H9 (cell line): ENCODE measurements at regions not wholly inside any gene's neighbourhood (a gene's known extent, or its start where the extent isn't known, plus 50 kb on each side); places are given as distances from the start of the nearest gene placed in this dataset.

Experiments used
- DNase-seq: peaks from one replicate; pipeline ENCODE4 v3.0.0-alpha.2; 2017
- H2AFZ ChIP-seq: one replicate; pipeline ENCODE4 v1.6.1; 2013; ENCODE audit warnings: mild to moderate bottlenecking, low read length, control low read depth, moderate library complexity
- H2AK5ac ChIP-seq: 2 replicates; pipeline ENCODE4 v1.6.1; 2013; ENCODE audit warnings: low read length, control low read depth, mixed read lengths; ENCODE audit not compliant: insufficient read length
- H2BK120ac ChIP-seq: one replicate; pipeline ENCODE4 v1.6.1; 2013; ENCODE audit warnings: low read depth, mild to moderate bottlenecking, low read length, control low read depth, inconsistent platforms; ENCODE audit not compliant: poor library complexity, severe bottlenecking
- H2BK12ac ChIP-seq: 2 replicates; pipeline ENCODE4 v1.6.1; 2013; ENCODE audit warnings: low read length, control low read depth, mixed read lengths, low read depth; ENCODE audit not compliant: insufficient read length
- H2BK15ac ChIP-seq: 2 replicates; pipeline ENCODE4 v1.6.1; 2013; ENCODE audit warnings: low read depth, low read length, control low read depth
- H2BK20ac ChIP-seq: one replicate; pipeline ENCODE4 v1.6.1; 2013; ENCODE audit warnings: low read depth, mild to moderate bottlenecking, low read length, control low read depth, inconsistent platforms; ENCODE audit not compliant: poor library complexity, severe bottlenecking
- H2BK5ac ChIP-seq: 2 replicates; pipeline ENCODE4 v1.6.1; 2013; ENCODE audit warnings: low read length, control low read depth, mixed read lengths; ENCODE audit not compliant: insufficient read length
- H3K14ac ChIP-seq: 2 replicates; pipeline ENCODE4 v1.6.1; 2013; ENCODE audit warnings: low read length, control low read depth; ENCODE audit not compliant: insufficient read depth
- H3K18ac ChIP-seq: 2 replicates; pipeline ENCODE4 v1.6.1; 2013; ENCODE audit warnings: low read depth, mild to moderate bottlenecking, mixed read lengths, low read length, control low read depth; ENCODE audit not compliant: insufficient read length
- H3K23ac ChIP-seq: 2 replicates; pipeline ENCODE4 v1.6.1; 2013; ENCODE audit warnings: low read length, control low read depth, mixed read lengths, low read depth; ENCODE audit not compliant: insufficient read length
- H3K23me2 ChIP-seq: 2 replicates; pipeline ENCODE4 v1.6.1; 2013; ENCODE audit warnings: low read depth, mild to moderate bottlenecking, mixed read lengths, low read length, control low read depth; ENCODE audit not compliant: insufficient read length, poor library complexity, severe bottlenecking
- H3K27ac ChIP-seq: 2 replicates; pipeline ENCODE4 v1.5.1; 2013; ENCODE audit warnings: low read length, control low read depth, mixed read lengths, low read depth; ENCODE audit not compliant: insufficient read length
- H3K27me3 ChIP-seq: 2 replicates; pipeline ENCODE4 v1.6.1; 2013; ENCODE audit warnings: low read length, control low read depth, inconsistent platforms; ENCODE audit not compliant: insufficient read depth
- H3K4ac ChIP-seq: 2 replicates; pipeline ENCODE4 v1.6.1; 2013; ENCODE audit warnings: low read depth, mild to moderate bottlenecking, control low read depth, inconsistent platforms, low read length, moderate library complexity
- H3K4me1 ChIP-seq: 2 replicates; pipeline ENCODE4 v1.6.1; 2013; ENCODE audit warnings: low read length, control low read depth, inconsistent platforms; ENCODE audit not compliant: insufficient read depth
- H3K4me2 ChIP-seq: 2 replicates; pipeline ENCODE4 v1.6.1; 2013; ENCODE audit warnings: low read length, control low read depth, mixed read lengths; ENCODE audit not compliant: insufficient read length, insufficient read depth
- H3K56ac ChIP-seq: 2 replicates; pipeline ENCODE4 v1.6.1; 2013; ENCODE audit warnings: low read depth, mild to moderate bottlenecking, mixed read lengths, low read length, control low read depth; ENCODE audit not compliant: insufficient read length
- H3K79me1 ChIP-seq: 2 replicates; pipeline ENCODE4 v1.6.1; 2013; ENCODE audit warnings: low read depth, mild to moderate bottlenecking, moderate library complexity, low read length, control low read depth, inconsistent platforms; ENCODE audit not compliant: insufficient read depth, poor library complexity, severe bottlenecking
- H3K79me2 ChIP-seq: 2 replicates; pipeline ENCODE4 v1.6.1; 2013; ENCODE audit warnings: low read length, control low read depth, inconsistent platforms; ENCODE audit not compliant: insufficient read depth
- H3K9ac ChIP-seq: 2 replicates; pipeline ENCODE4 v1.6.1; 2013; ENCODE audit warnings: low read length, control low read depth, mixed read lengths; ENCODE audit not compliant: insufficient read length; ENCODE audit errors: extremely low read depth
- H3K9me3 ChIP-seq: one replicate; pipeline ENCODE4 v1.6.1; 2013; ENCODE audit warnings: low read depth, low read length, inconsistent platforms; ENCODE audit not compliant: control insufficient read depth
- H3T11ph ChIP-seq: one replicate; pipeline ENCODE4 v1.6.1; 2013; ENCODE audit warnings: mild to moderate bottlenecking, low read length, control low read depth, inconsistent platforms
- H4K20me1 ChIP-seq: one replicate; pipeline ENCODE4 v1.6.1; 2013; ENCODE audit not compliant: control insufficient read depth, insufficient read length, insufficient read depth
- H4K5ac ChIP-seq: 2 replicates; pipeline ENCODE4 v1.6.1; 2013; ENCODE audit warnings: low read depth, mild to moderate bottlenecking, mixed read lengths, low read length, control low read depth; ENCODE audit not compliant: insufficient read length
- H4K8ac ChIP-seq: replicated peaks from 2 replicates; pipeline ENCODE4 v1.6.1; 2013; ENCODE audit warnings: low read length, control low read depth, mixed read lengths, low read depth; ENCODE audit not compliant: insufficient read length
- H4K91ac ChIP-seq: 2 replicates; pipeline ENCODE4 v1.6.1; 2013; ENCODE audit warnings: low read depth, mild to moderate bottlenecking, moderate library complexity, mixed read lengths, low read length, control low read depth; ENCODE audit not compliant: insufficient read length
- H3K27ac Mint-ChIP-seq, 3 experiments: 2 replicates in 2 of 3; 3 replicates in 1 of 3; pipeline ENCODE4 v1.8.0; 2020 to 2021; ENCODE audit warnings: mixed read lengths in 3 of 3, mild to moderate bottlenecking in 1 of 3, moderate library complexity in 1 of 3
- H3K27me3 Mint-ChIP-seq: 2 replicates; pipeline ENCODE4 v1.8.0; 2021; ENCODE audit warnings: low read depth, mild to moderate bottlenecking, moderate library complexity, mixed read lengths
- H3K36me3 Mint-ChIP-seq, 3 experiments: 2 replicates in 2 of 3; 3 replicates in 1 of 3; pipeline ENCODE4 v1.8.0; 2020 to 2021; ENCODE audit warnings: low read depth in 3 of 3, mixed read lengths in 3 of 3; ENCODE audit not compliant: insufficient read depth in 1 of 3
- H3K4me1 Mint-ChIP-seq, 2 experiments: 2 replicates each; pipeline ENCODE4 v1.8.0; 2020; ENCODE audit warnings: mixed read lengths in 2 of 2
- H3K4me3 Mint-ChIP-seq, 2 experiments: 2 replicates in 1 of 2; 3 replicates in 1 of 2; pipeline ENCODE4 v1.8.0; 2020 to 2021; ENCODE audit warnings: mild to moderate bottlenecking in 2 of 2, mixed read lengths in 2 of 2, moderate library complexity in 1 of 2
- H3K9me3 Mint-ChIP-seq, 2 experiments: 2 replicates in 1 of 2; 3 replicates in 1 of 2; pipeline ENCODE4 v1.8.0; 2020; ENCODE audit warnings: mild to moderate bottlenecking in 2 of 2, mixed read lengths in 2 of 2, moderate library complexity in 1 of 2
- WGBS: extraction: QIAGEN DNeasy Blood & Tissue Kit; methylation state at CpG from one replicate; pipeline ENCODE4 v1.1.7; 2013; ENCODE audit warnings: missing lambda C conversion rate, low lambda C conversion rate, mixed read lengths; ENCODE audit not compliant: insufficient read length; ENCODE audit errors: extremely low coverage; 5-methylcytosine and 5-hydroxymethylcytosine counted together
- TF ChIP-seq, protein P1 (sequence below): fragments of 200-600 bp; sonication (generic); conservative IDR thresholded peaks from 3 replicates; pipeline ENCODE4 v1.8.0; 2021; ENCODE audit warnings: antibody characterized with exemption, mild to moderate bottlenecking

DNA sequence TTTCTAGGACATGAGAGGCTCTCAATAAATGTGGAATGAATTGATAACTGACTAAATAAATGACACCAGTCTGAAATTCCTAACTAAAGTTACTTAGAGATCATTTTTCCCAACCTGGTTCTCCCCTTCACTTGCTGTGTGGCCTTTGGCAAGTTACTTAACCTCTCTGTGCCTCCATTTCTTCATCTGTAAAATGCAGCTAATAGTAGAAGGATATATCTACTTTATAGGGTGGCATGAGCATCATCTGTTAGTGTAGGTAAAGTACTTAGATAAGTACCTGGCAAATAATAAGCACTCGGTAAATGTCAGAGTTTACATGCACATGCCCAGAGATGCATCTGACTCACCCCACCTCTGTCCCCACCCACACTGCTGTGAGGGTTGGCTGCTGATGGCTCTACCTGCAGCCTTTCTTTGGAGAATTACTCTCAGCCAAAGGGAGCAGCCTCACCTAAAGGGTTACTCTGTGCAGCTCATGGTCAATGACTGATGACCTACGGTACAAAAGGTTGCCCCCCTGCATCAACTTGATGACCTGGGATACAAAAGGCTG, 139.3 kb downstream of the CHIC2 start:
- H3K4me1 Mint-ChIP-seq: peaks cover 12 to 15% of the 10 kb centered on the region in 2 experiments
- H2BK5ac ChIP-seq: no peak overlapping the region
- no peaks in the 10 kb centered on the region for H3K36me3 Mint-ChIP-seq
- no peak overlapping the region for H3K4me2 ChIP-seq
- WGBS: no CpG with 5 or more reads among the region's 2 CpGs
- no peak overlapping the region for H2BK20ac ChIP-seq
- H3K23ac ChIP-seq: no peak overlapping the region
- no peak for DNase-seq
- H3K9me3 ChIP-seq: no peaks in the 10 kb centered on the region
- H3K27ac ChIP-seq: no peak overlapping the region
- no peak overlapping the region for H2BK120ac ChIP-seq
- H2AK5ac ChIP-seq: no peak overlapping the region
- H3K27ac Mint-ChIP-seq: no peak overlapping the region
- H3K4ac ChIP-seq: no peak overlapping the region
- no peak overlapping the region for H3T11ph ChIP-seq
- no peaks in the 10 kb centered on the region for H3K23me2 ChIP-seq
- no peak overlapping the region for H3K14ac ChIP-seq
- no peaks in the 10 kb centered on the region for H3K9me3 Mint-ChIP-seq
- TF ChIP-seq, protein P1, sequence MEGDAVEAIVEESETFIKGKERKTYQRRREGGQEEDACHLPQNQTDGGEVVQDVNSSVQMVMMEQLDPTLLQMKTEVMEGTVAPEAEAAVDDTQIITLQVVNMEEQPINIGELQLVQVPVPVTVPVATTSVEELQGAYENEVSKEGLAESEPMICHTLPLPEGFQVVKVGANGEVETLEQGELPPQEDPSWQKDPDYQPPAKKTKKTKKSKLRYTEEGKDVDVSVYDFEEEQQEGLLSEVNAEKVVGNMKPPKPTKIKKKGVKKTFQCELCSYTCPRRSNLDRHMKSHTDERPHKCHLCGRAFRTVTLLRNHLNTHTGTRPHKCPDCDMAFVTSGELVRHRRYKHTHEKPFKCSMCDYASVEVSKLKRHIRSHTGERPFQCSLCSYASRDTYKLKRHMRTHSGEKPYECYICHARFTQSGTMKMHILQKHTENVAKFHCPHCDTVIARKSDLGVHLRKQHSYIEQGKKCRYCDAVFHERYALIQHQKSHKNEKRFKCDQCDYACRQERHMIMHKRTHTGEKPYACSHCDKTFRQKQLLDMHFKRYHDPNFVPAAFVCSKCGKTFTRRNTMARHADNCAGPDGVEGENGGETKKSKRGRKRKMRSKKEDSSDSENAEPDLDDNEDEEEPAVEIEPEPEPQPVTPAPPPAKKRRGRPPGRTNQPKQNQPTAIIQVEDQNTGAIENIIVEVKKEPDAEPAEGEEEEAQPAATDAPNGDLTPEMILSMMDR: no peak
- H2AFZ ChIP-seq: no peak overlapping the region
- H4K91ac ChIP-seq: no peak overlapping the region
- H3K18ac ChIP-seq: no peak overlapping the region
- H3K9ac ChIP-seq: no peak overlapping the region
- peaks cover 12% of the 10 kb centered on the region for H3K27me3 Mint-ChIP-seq
- no peak overlapping the region for H3K56ac ChIP-seq
- H3K79me2 ChIP-seq: no peaks in the 10 kb centered on the region
- H4K5ac ChIP-seq: no peak overlapping the region
- H3K4me1 ChIP-seq: peaks cover under 1% of the 10 kb centered on the region; the same call in 1 of the 2 replicates
- H2BK15ac ChIP-seq: no peak overlapping the region
- no peaks in the 10 kb centered on the region for H3K79me1 ChIP-seq
- no peak overlapping the region for H3K4me3 Mint-ChIP-seq
- H3K27me3 ChIP-seq: no peaks in the 10 kb centered on the region
- H2BK12ac ChIP-seq: no peak overlapping the region
- H4K20me1 ChIP-seq: no peaks in the 10 kb centered on the region
- no peak overlapping the region for H4K8ac ChIP-seq
